NCI-H146 (cell line): ENCODE measurements at regions not wholly inside any gene's neighbourhood (a gene's known extent, or its start where the extent isn't known, plus 50 kb on each side); places are given as distances from the start of the nearest gene placed in this dataset.
A peak's percentile ranks its signal among the peaks of the same experiment; 100 is the strongest.
"Not testable (repeated sequence)": the region's sequence is repeated elsewhere in the genome, so short reads cannot be mapped to it uniquely, and the experiment has no call there.

ENCODE experiments used
- DNase-seq: peaks from one replicate; lab custom pipeline; 2025; lab: John Stamatoyannopoulos, UW

DNA sequence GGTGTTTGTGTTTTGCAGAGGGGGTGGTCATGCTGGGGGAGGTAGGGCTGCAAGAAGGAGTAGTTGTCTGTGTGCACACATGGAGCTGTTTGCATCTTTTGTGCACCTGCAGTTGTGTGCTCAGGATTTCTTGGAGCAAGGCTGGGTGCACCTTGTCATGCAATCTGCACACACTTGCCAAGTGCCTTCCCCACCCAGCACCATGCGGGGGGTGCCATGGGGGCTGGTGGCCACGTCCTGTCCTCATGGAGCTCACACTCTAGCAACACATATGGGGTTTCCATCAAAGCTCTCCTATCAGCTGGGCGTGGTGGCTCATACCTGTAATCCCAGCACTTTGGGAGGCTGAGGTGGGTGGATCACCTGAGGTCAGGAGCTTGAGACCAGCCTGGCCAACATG, 111.6 kb downstream of the CRLF3 start:
- DNase-seq: not testable (repeated sequence)

DNA sequence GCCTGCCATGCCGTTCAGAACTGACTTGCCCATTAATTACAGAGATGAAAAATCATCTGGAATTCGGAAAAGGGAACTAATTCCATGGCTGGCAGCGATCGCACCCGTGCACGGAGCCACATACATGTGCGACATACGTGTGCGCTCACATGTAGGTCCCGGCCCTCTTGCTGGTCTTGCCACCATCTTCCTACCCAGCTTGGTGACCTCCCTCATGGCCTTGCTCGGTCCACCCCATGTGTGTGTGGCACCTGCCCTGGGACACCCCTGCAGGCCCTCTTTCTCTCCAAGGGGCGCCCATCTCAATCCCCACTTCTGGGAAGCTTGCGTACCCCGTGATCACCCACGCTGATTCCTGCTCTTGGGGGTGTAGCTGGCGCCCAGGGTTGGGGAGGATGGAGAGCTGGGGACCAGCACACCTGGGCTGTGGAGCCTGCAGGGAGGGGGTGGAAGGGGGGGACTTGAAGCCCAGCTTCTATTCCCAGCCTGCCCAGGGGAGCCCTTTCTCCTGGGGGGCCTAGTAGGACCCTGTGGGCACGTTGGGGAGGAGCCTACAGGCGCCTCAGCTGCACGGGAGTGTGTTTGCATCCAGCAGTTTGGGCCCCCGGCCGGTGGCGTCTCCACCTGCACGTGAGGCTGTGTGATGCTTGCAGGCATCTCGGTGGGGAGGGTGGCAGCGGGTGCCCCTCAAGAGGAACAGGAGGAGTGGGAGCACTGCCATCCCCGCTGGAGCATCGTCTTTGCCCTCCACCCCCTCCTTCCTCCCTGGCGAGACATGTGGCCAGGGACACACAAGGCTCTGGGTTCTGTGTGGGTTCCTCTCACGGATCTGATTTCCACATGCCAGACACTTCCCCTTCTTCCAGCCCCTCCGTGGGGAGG, 112.6 kb downstream of the CRLF3 start:
- DNase-seq: not testable (repeated sequence)

DNA sequence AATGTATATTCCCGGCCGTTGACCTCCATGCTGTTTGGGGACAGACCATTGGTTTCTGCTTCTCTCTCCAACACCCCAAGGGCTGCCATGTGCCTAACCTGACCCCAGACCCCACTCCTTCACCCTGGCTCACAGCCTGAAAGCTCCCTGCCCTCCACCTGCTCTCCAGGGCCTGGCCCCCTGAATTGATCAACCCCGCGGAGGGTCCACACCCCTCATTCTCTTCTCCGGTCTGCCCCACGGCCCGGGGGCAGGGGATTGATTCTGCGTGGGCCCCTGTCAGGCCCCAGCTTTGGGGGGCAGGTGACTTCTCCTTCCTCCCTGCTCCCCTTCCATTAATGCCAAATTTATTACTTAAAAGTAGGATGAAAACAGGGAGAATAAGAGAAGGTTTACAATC, 113.3 kb downstream of the CRLF3 start:
- DNase-seq: not testable (repeated sequence)

DNA sequence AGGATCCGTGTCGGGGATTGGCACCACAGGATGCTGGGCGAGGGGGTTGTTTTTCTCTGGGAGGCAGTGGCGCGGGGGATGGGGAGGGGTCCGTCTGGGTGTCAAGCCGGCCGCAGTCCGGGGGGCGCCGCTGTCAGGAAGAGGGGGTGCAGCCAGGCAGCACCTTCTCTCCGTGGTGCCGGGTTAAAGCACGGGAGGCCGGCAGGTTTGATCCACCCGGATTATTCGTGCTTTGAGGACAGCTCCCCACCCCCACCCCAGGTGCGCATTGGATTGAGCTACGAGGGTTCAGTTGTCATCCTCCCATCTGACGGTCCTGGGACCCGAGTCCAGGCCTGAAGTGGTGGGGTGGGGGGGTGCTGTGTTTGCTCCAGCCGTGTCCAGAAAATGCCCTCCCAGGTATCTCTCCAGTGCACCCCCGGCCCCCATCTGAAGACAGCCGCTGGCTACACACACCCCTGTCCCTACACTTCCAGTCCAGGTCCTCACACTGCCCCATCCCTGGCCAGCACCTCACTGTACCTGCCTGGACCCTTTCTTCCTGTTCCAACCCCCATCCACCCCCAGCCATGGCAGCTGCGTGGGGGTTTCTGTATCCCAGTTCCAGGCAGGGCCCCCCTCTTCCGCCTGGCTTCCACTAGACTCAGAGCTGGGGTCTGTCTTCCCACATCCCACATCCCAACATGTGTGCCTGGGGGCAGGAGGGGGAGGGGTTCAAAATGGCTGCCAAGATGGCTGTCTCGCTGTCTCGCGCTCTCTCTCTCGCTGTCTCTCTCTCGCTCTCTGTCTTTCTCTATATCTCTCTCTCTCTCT, 114.0 kb downstream of the CRLF3 start:
- DNase-seq: not testable (repeated sequence)

DNA sequence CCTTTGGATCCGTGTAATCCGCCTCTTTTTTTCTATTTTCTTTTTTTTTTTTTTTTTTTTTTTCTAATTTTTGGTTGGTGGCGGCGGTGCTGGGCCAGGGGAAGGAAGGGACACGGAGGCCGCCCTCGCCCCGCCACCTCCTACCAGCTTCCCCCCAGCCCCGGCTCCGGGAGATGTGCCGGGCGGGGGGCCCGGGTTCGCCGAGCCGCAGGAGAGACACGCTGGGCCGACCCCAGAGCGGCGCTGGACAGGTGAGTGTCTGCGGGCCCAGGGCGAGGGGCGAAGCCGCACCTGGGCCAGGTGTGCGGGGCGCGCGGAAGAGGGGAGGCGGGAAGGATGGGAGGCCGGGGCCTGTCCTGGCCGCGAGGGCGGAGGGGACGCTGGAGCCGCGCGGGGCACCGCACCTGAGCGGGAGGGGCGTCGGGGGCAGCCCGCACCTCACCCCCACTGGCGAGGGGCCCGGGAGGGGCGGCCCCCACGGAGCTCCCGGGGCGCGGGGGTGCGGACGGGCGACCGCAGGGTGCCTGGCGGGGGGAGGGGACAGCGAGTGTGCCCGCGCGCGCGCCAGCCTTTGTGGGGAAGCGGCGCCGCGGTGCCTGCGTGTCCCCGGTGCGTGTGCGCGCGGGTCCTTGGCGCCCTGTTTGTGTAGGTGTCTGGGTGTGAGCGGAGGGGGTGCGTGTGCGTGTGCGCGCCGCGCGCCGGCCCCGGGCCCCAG, 114.8 kb downstream of the CRLF3 start:
- peak; percentile 35 for DNase-seq

DNA sequence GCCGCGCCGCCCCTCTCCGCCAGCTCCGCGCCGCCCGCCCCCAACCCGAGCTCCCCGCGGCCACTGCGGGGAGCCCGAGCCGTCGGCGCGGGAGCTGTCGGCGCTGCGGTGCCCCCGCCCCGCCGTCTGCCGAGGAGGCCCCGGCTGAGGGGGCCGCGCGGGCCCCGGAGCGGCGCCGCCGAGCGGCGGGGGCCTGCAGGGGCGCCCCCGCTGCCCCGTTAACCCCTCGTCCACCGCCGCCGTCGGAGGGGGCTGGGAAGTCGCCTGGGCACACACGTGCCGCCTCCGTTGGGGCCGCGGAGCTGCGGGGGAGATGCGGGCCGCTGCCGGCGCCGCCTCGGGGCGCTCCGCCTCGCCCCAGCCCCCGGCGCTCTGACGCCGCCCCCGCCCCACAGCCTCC, 115.4 kb downstream of the CRLF3 start:
- DNase-seq: peak; percentile 45

DNA sequence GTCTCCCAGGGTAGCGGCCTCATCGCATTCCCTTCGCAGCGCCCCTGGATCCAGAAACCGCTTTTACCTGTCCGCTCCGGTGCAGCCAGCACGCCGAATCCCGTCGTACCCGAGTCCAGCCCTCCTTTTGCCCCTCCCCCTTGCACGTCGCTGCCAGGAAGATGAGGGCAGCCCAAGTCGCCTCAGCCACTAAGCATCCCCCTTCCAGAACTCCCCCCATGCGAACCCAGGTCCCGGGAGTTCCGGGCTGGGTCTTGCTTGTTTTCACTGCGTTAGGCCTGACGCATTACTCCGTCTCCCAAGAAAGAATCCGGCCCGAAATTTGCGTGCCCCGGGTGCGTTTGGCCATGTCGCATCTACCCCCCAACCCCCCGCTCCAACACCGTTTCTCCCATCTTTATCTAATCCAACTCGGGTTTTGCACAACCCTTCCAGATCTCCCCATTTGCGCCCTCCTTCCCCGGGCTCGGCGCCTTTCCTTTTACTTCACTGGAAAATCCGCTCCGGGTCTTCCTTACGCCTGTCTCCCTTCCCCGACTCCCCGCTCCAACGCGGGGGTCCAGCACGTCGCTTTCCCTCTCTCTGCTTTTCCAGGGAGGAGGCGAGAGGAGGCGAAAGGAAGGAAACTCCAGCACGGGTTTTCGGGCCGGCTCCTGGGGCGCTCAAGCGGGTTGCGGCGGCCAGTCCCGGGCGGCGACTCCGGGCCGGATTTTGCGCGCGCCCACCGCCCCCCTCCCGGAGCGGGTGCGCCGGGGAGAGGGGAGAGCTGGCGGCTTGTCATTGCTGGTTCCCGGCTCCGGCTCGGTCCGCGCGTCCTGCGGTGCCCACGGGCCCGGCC, 116.0 kb downstream of the CRLF3 start:
- DNase-seq: peak; percentile 96

DNA sequence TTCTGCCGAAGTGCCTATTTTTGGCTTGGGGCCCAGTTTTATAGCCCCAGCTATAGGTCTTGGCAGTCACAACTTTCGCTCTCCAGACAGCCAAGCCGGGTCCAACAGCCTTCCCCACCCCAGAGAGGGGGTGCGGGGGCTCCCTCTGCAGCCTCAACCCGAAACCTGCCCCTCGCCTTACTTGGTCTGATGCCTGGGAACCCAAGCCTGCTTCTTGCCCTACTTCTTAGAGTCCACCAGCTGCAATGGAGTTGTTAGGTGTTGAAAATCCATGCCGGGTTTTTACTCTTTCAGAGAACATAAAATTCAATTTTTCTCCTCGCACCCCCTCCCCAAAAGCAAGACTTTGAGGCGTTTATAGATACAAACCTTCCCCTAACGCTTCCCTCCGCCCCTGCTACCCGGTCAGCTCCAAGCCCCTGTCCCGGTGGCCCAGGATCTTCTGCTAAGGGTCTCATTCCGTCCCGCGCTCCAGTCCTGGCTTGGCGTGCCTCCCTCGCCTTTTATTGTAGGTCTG, 116.7 kb downstream of the CRLF3 start:
- peak; percentile 78 for DNase-seq

DNA sequence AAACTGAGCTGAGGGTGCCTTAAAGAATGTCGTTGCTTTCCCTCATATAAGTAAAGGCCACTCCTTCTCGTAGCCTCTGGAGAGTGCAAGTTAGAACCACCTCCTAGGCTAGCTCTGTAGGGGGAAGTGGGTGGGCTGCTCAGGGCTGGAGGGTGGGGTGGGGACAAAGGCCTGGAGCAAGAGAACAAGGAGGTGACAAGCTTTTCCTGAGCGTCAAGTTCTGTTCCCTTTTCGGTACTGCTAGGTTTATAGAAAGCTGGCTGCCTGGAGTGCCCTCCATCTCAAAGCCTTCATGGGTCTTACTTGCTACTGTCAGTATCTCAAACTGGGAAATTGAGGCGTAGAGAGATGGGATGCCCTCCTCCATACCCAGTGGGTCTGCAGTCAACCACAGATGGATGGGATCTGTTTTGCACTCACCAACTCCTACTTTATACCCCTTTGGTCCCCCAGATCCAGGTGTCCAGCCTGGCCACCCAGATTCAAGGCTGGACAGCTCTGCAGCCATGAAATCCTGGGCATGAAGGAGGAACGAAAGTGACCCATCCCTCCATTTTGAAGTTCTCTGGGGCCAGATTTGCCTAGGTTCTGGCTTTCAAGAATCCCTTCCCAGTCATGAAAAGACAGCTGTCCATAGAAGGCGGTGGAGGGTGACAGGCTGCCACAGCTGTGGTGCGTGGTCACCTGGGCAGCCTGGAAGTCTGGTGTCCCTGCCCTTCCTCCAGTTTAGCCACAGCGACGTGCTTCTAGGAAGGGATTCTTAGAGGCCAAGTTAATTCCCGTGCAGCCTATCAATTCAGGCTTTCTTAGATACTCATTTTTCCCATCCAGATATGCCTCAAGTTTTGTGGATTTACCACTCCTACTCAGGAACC, 117.8 kb downstream of the CRLF3 start:
- DNase-seq: peak; percentile 7

DNA sequence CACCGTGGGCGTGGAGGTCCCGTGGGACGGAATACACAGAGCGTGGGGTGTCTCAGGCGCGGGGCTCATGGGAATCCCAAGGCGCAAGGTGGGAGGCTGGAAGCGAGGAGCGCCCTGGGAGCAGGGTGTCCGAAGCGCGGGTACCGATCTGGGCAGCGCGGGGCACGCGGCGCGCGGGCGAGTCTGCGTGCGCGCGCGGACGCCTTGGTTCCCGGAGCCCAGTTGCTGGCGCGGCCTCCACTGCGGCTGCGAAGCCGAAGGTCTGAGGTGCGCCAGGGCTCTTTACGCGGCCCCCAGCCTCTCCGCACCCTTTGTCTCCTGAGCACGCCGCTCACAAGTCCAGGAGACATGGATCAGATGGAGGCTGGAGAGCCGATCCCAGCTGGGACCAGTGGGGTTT, 118.5 kb downstream of the CRLF3 start:
- DNase-seq: peak; percentile 35

DNA sequence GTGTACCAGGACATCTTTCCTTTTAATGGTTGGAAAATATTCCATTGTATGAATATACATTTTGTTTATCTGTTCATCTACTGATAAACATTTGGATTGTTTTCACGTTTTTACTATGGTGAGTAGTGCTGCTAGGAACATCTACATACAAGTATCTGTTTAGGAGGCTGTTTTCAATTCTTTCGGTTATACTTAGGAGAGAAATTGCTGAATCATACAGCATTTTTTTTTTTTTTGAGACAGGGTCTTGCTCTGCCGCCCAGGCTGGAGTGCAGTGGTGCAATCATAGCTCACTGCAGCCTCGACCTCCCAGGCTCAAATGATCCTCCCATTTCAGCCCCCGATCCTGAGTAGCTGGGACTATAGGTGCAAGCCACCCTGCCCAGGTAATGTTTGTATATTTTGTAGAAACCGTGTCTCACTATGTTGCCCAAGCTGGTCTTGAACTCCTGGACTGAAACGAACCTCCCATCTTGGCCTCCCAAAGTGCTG, 122.9 kb downstream of the CRLF3 start:
- DNase-seq: no peak

DNA sequence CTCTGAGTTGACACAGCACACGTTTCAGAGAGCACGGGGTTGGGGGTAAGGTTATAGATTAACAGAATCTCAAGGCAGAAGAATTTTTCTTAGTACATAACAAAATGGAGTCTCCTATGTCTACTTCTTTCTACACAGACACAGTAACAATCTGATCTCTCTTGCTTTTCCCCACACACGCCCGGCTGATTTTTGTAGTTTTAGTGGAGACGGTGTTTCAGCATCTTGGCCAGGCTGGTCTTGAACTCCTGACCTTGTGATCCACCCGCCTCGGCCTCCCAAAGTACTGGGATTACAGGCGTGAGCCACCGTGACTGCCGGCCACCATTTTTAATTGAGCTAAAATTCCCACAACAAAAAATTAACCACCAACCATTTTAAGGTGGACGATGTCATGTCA, 123.7 kb downstream of the CRLF3 start:
- not testable (repeated sequence) for DNase-seq

DNA sequence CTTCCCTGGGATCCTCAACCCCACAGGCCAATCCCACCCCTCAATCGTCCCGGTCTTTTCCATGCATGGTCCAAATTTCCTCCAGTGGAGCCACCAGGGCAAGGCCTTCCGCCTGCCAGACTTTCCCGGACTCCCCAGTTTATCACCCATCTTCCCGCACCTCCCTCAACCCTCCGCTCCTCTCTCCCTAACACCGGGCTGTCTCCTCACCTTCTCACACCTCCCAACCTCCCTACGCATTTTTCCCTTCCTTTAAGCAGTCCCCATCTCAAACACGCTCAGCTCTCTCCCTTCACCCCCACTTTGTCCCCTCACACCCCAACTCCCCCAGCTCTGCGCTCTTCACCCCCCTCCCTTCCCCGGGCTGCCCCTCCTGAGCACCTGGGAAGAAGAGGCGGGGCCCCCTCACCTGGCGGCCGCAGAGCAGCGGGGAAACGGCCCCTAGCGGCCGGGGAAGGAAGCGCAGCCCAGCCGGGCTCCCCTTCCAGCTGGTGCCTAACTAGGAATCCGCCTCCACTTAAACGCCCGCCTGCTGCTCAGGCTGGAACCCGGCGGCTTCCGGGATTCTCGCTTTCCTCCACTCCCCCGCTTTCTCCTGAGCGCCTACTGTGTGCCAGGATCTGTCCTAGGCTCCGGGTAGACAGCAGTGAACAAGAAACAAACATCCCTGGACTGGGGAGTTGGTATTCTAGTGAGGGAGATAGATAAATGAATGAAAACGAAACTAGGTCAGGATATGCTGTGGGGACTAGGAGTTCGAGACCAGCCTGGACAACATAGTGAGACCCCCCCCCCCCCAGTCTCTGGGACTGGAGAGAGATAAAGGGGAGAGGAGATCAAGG, 126.7 kb downstream of the CRLF3 start:
- peak; percentile 66 for DNase-seq

DNA sequence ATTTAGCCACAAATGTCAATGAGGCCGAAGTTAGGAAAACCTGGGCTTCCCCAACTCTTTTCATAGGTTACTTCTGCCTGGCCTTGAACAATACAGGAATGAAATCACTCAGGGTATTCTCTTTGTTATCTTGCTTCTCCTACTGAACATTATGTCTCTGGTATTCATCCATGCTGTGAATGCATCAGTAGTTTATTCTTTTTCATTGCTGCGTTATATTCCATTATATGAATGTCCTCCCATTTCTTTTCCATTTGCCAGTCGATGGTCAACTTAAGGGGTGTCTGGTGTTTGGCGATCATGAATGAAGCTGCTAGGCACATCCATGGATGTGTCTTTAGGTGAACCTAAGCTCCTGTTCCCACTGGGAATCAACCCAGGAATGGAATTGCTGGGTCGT, 128.3 kb downstream of the CRLF3 start:
- no peak for DNase-seq

DNA sequence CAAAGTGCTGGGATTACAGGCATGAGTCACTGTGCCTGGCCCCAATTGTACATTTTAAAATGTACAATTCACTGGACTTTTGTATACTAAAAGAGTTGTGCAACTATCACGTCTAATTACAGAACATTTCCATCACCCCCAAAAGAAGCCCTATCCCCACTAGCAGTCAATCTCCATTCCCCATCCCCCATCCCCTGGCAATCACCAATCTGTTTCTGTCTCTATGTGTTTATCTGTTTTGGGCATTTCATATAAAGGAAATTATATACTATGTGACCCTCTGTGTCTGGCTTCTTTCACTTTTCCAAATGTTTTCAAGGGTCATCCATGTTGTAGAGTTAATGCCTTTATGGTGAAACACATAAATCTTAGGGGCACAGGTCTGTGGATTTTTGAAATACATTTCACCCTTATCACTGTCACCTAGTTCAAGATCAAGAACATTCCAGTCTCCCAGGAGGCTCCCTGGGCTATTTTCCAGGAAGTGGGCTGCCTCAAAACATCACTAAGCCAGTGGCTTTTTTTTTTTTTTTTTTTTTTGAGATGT, 129.2 kb downstream of the CRLF3 start:
- not testable (repeated sequence) for DNase-seq

DNA sequence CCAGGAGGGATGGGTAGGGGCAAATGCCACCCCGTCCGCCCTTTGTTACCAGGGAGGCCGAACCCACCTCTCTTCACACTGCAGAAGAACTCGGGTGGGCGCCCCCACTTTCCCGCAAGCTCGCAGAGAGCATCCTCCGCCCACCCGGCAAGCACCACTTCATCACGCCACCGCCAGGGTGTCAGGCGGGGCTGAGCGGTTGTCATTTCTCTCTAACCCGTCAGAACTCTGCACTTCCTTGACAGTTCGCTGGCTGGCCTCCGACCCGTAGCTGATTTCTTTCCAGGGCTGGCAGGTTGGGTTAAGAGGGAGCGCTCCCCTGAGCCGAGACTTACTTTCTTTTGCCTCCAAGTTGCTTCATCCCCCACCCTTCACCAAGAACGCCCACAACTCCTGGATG, 130.7 kb downstream of the CRLF3 start:
- DNase-seq: not testable (repeated sequence)

DNA sequence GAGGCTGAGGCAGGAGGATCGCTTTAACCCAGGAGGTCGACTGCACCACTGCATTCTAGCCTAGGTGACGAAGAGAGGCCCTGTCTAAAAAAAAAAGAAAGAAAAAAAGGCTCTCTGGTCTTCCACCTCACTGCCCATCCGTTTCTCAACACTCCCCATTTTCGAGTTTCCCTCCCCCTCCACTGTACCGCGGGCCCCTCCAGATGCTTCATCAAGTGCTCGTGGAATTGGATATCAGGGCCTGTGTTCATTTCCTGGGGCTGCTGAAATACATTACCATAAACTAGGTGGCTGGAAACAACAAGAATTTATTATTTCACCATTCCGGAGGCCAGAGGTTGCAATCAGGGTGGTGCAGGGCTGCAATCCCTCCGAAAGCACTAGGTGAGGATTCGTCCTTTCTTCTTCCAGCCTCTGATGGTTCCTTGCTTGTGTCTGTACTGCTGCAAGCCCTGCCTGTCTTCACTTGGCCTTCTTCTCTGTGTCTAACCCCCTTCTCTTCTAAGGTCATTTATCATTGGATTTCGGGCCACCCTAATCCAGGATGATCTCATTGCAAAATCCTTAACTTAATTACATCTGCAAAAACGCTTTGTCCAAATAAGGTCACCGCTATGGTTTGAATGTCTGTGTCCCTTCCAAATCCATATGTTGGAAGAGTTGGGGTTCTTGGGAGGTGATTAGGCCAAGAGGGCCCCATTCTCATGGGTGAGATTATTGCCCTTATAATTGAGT, 135.1 kb downstream of the CRLF3 start:
- not testable (repeated sequence) for DNase-seq
